T47D (cell line): ENCODE measurements at regions not wholly inside any gene's neighbourhood (a gene's known extent, or its start where the extent isn't known, plus 50 kb on each side); places are given as distances from the start of the nearest gene placed in this dataset.
"Not testable (repeated sequence)": the region's sequence is repeated elsewhere in the genome, so short reads cannot be mapped to it uniquely, and the experiment has no call there.

Experiments
- DNase-seq, 2 experiments: peaks; one replicate each; pipeline versions ENCODE4 v3.0.0 to v3.0.0-alpha.2; 2011 to 2012; ENCODE audit warnings: low read depth in 1 of 2, low spot score in 1 of 2
- JUND ChIP-seq: IDR thresholded peaks from 2 replicates; pipeline ENCODE4 v1.6.1; 2012; ENCODE audit warnings: low read depth
- in situ Hi-C: cut with HindIII; loops from 2 replicates; pipeline ENCODE4 v1.10.0; 2016; ENCODE audit warnings: low sequenced_read_pairs, low pct_unique_long_range_greater_than_20kb

DNA sequence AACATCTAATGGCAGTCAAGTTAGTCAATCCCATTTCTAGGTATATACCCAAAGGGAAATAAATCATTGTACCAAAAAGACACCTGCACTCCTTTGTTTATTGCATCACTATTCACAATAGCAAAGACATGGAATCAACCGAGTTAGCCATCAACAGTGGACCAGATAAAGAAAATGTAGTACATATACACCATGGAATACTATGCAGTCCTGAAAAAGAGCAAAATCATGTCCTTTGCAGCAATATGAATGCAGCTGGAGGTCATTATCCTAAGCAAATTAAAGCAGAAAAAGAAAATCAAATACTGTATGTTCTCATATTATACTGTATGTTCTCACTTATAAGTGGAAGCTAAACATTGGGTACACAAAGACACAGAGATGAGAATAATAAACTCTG lies 204.0 kb downstream of the KCNJ2 start:
- no peak for TF ChIP-seq JUND
- no peak for DNase-seq
- in situ Hi-C loops, result no loop called here

DNA sequence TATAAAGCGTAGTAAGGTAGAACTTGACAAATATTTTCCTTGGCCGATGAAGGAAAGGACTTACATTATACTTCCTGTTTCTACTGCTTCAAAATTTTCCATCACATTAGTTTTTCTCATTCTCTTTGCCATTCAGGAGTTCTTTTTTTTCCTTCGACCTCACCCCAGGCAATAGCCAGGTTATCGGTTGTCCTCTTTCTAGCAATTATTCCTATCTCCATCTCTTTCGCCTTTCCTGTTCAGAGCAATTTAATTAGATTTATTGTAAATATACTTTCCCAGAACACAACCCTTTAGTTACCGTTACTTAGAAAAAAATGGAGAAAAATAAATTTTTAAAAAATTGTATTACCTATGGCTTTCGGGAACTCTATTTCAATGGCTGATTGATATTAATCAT lies 205.2 kb downstream of the KCNJ2 start:
- DNase-seq, result no peak
- in situ Hi-C loops, result no loop called here
- no peak for TF ChIP-seq JUND

DNA sequence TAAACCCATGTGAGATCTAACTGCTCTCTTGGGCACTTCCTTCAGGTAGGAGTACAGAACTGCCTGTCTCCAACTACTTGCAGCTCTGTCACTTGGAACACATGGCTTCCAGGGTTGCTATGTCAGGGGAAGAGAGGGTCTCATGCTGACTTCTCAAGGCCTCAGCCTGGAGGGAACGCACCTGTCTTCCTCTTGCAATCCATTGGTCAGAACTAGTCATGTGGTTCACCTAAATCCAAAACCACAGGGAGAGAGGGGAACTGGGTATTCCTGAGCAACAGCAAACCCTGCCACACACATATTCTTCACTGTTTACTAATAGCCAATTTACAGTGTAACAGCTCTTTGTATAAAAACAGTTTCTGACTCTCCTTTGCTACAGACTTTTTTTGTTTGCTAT lies 206.1 kb downstream of the KCNJ2 start:
- in situ Hi-C loops, result no loop called here
- no peak for DNase-seq
- no peak for TF ChIP-seq JUND

DNA sequence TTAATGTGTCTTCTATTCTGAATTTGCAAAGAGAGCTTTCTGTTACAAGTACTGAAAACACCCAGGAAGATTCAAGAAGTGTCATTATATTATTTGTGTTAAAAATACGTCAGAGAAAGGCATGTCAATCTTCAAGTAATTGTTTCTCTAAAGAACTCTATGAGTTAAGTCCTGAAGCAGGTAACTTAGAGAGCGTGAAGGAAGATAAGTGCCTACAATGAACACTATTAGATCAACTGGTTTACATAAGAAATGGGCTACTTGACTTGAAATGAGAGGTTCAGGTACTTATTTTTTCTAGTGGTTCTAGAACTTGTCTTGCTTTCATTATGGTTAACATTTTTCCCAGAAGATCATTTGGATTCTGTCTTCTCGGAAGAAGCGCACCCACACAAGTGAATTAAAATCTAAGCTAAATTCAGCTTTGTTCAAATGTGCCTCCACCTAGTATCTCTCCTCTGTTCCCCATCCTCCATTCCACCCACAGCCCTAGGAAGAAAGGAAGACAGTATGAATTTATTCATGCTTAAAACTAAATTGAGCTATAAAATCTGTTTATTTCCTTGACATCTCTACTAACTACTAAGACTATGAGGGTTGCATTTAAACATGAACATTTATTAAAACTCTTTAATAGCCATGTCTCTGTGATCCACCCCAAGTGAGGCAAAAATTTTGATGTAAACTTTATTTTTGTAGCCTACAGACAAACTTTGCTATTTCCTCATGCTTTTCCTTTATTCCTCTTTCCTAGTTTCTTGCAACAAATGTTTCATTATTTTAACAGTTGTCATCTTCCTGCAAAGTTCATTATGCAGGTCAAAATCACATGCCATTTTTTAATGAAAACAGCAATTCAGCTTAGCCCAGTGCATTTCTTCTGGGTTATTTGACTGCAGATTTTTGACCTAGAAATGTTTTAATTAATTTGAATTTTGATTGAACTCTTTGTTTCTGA lies 206.8 kb downstream of the KCNJ2 start:
- no peak for TF ChIP-seq JUND
- no peak for DNase-seq
- in situ Hi-C loops, result no loop called here

DNA sequence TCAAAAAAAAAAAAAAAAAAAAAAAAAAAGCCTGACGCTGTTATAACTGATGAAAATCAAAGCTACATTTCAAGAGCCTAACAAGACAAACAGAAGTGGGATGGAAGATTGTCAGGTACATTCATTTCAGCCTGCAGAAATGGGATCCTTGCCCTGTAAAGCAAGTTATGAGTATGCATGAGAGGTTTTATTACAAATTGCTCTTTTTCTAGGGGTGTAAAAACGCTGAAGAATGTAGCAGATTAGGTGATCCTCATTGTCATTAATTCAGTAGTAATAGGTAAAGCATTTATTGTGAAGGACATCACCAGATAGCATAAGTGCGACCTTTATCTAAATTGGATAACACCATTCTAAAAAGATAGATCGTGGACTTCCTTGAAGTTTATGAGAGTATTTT lies 208.3 kb downstream of the KCNJ2 start:
- no peak for DNase-seq
- in situ Hi-C loops, result no loop called here
- TF ChIP-seq JUND, result no peak

DNA sequence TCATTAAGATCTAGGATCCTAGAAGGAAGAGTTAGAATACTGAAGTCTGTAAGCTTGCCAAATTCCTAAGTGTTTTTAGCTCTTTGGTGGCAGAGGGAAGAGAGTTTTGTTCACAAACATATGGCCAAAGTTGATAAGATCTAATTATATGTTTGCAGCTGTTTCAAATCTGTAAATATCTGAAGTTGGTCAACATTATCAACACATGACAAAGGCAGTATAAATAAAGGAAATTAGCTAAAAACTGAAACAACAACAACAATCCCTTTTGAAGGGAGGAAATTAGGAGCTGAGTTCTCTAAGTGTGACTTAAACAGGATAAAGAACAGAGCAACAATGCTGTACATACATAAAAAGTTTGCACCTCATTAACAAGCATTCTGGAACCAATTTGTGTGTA lies 208.7 kb downstream of the KCNJ2 start:
- in situ Hi-C loops, result no loop called here
- TF ChIP-seq JUND, result no peak
- DNase-seq, result no peak

DNA sequence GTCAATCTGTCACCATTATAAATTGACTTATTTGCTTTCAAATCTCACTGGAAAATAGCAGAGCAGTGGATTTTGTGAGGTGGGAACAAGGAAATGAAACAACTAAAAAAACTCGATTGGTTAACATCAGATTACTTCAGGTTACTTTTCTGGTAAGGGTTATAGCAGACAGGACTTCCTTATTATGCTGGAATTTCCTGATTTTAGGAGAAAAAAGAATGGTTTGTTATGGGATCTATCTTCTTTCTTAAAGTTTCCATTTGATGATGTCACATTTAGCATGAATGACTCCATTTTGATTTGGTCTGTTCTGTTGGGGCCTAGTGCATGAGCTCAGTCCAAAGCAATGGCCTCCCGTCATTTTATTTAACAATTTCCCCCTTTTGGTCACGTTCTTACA lies 210.6 kb downstream of the KCNJ2 start:
- no peak for TF ChIP-seq JUND
- DNase-seq, result no peak
- in situ Hi-C loops, result no loop called here

DNA sequence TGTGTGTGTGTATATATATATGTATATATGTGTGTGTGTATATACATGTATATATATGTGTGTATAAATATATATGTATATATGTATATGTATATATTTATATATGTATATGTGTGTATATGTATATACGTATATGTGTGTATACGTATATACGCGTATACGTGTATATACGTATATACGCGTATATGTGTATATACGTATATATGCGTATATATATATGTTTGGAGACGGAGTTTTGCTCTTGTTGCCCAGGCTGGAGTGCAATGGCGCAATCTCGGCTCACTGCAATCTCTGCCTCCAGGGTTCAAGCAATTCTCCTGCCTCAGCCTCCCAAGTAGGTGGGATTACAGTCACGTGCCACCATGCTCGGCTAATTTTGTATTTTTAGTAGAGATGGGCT lies 212.6 kb downstream of the KCNJ2 start:
- in situ Hi-C loops, DNase-seq: not testable (repeated sequence)

DNA sequence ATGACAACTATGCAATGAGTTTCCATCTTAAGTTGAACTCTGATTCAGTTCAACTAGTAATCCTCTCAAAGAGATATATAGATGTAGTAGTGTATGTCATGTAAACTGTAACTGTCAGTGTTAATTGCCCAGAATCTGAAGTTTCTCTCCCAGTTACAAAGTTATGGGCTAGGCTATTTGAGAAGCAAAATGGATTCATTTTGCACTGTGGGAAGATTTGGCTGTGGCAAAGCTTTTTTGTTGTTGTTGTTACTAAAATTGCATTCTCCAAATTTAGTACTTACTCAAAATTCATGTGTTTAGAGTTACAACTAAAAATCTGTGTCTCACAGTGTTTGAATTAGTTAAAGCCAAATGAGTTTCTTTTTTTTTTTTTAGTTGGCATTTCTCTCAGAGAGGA lies 219.0 kb downstream of the KCNJ2 start:
- no peak for DNase-seq
- in situ Hi-C loops, result no loop called here
- no peak for TF ChIP-seq JUND

DNA sequence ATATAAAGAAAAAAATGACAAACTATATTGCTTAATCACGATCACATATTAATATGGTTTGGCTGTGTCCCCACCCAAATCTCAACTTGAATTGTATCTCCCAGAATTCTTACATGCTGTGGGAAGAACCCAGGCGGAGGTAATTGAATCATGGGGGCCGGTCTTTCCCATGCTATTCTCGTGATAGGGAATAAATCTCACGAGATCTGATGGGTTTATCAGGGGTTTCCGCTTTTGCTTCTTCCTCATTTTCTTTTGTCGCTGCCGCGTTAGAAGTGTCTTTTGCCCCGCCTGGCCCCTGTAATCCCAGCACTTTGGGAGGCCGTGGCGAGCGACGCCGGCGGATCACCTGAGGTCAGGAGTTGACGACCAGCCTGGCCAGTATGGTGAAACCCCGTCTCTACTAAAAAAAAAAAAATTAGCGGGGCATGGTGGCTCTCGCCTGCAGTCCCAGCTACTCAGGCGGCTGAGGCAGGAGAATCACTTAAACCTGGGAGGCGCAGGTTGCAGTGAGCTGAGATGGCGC lies 220.0 kb downstream of the KCNJ2 start:
- DNase-seq, in situ Hi-C loops: not testable (repeated sequence)

DNA sequence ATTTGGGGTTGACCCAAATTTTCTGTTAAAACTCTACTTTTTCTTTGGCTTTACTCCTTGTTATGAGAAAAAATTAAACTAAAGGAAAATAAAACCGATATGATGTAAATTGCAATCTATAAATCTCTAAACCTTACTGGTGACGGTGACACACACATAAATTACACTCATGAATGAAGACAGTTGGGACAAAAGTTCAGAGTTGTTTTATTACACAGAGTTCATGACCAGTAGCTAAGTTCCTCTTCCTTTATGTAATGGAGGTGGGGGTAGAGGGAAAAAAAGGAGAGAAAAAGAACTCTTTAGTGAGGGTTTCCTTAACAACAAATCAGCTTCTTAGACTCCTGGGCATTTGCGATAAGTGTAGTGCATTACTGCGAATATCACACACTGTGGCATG lies 220.7 kb downstream of the KCNJ2 start:
- no peak for DNase-seq
- in situ Hi-C loops, result no loop called here
- no peak for TF ChIP-seq JUND

DNA sequence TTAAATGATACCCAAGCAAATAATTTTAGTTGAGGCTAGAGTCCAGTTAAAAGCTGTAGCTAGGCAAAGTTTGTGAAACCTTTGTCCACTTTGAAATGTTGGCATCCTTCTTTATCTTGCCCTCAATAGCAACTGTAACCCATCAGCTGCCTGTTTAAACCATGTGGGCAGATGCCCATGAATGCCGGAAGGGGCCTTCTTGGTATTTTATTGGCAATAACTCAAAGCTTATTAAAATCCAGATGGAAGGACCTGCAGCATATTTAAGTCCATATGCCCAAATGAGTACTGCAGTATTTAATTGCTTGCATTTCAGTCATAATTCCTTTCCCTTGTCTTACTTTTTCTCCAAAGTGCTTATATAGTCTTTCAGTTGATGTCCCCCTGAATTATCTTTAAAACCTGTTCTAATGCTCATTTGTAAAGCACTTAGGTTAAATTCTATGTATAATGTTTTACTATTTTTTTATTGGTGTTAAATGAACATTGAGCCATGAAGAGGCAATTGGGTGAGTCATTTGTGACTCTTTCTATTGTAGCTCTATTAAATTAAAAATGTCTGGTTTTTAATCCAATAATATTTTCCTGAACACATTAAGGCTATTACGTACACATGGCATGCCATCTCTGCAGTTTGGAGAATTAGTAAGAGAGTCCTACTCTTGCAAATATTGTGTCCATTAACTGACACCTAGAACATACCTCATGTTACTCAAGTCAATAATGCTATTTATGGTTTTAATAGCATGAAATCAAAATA lies 225.3 kb downstream of the KCNJ2 start:
- in situ Hi-C loops, result no loop called here
- no peak for DNase-seq
- TF ChIP-seq JUND, result no peak
